B cell (primary cell): ENCODE measurements at regions not wholly inside any gene's neighbourhood (a gene's known extent, or its start where the extent isn't known, plus 50 kb on each side); places are given as distances from the start of the nearest gene placed in this dataset.

Source experiments
- ATAC-seq: fragments of 200-7000 bp; cut with Tn5 transposase; one replicate; pipeline ENCODE4 v1.10.0; 2021; ENCODE audit warnings: low read depth, mild to moderate bottlenecking, moderate number of reproducible peaks, moderate library complexity
- CTCF ChIA-PET: fragments of 350-600 bp; sonication (Branson Sonifier 250); formaldehyde crosslinking; loops from one replicate; lab custom pipeline; 2021; ENCODE audit warnings: antibody characterized with exemption, inconsistent platforms; lab: Charles Lee
- POLR2A ChIA-PET: fragments of 350-600 bp; sonication (Branson Sonifier 250); formaldehyde crosslinking; loops from one replicate; lab custom pipeline; 2021; ENCODE audit warnings: antibody characterized with exemption; lab: Charles Lee
- DNase-seq: peaks from one replicate; pipeline ENCODE4 v3.0.0; 2013
- H2AFZ ChIP-seq: 2 replicates; pipeline ENCODE4 v1.6.1; 2012; ENCODE audit warnings: mild to moderate bottlenecking, low read depth, low read length; ENCODE audit not compliant: insufficient read depth, poor library complexity, severe bottlenecking
- H3K27ac ChIP-seq, 2 donors: 1 replicate in 1 of 2; 2 replicates in 1 of 2; pipeline ENCODE4 v1.5.1; 2012 to 2013; ENCODE audit warnings: low read length in 2 of 2, mild to moderate bottlenecking in 2 of 2, moderate library complexity in 1 of 2
- H3K27me3 ChIP-seq, 4 experiments: fragments of 200-600 bp in 1 of 4; sonication (generic) in 1 of 4; replicated peaks in 1 of 4; 1 replicate in 2 of 4; 2 replicates in 2 of 4; pipeline versions ENCODE4 v1.6.1 to v1.7.0; 2013 to 2016; ENCODE audit warnings: low read length in 3 of 4, mild to moderate bottlenecking in 2 of 4, mixed read lengths in 1 of 4, moderate library complexity in 1 of 4; ENCODE audit not compliant: insufficient read depth in 4 of 4, control insufficient read depth in 3 of 4; ENCODE audit errors: control extremely low read depth in 1 of 4
- H3K36me3 ChIP-seq, 2 experiments: replicated peaks in 1 of 2; 1 replicate in 1 of 2; 2 replicates in 1 of 2; pipeline versions ENCODE4 v1.6.1 to v1.7.1; 2013; ENCODE audit warnings: low read length in 1 of 2; ENCODE audit not compliant: insufficient read depth in 2 of 2, control insufficient read depth in 1 of 2; ENCODE audit errors: control extremely low read depth in 1 of 2, extremely low read depth in 1 of 2
- H3K4me1 ChIP-seq, 2 donors: fragments of 200-600 bp in 1 of 2; sonication (generic) in 1 of 2; 1 replicate in 1 of 2; 2 replicates in 1 of 2; pipeline versions ENCODE4 v1.5.1 to v1.6.1; 2013 to 2017; ENCODE audit warnings: low read length in 2 of 2; ENCODE audit not compliant: control insufficient read depth in 2 of 2, insufficient read depth in 2 of 2
- H3K4me2 ChIP-seq: replicated peaks from 2 replicates; pipeline ENCODE3; 2012; ENCODE audit warnings: mild to moderate bottlenecking, low read depth, low read length; ENCODE audit not compliant: poor library complexity, severe bottlenecking
- H3K4me3 ChIP-seq, 5 experiments: fragments of 200-600 bp in 1 of 5; sonication (generic) in 1 of 5; 1 replicate in 3 of 5; 2 replicates in 2 of 5; pipeline versions ENCODE4 v1.5.1 to v1.7.0; 2011 to 2016; ENCODE audit warnings: low read length in 4 of 5, mild to moderate bottlenecking in 4 of 5, low read depth in 2 of 5, control low read depth in 1 of 5, moderate library complexity in 1 of 5; ENCODE audit not compliant: insufficient read depth in 1 of 5; ENCODE audit errors: control extremely low read depth in 1 of 5, extremely low read depth in 1 of 5
- H3K79me2 ChIP-seq: fragments of 200-600 bp; sonication (generic); one replicate; pipeline ENCODE4 v1.6.0; 2016; ENCODE audit warnings: low read length; ENCODE audit not compliant: control insufficient read depth, insufficient read depth
- H3K9ac ChIP-seq: fragments of 200-600 bp; sonication (generic); 2 replicates; pipeline ENCODE4 v1.6.1; 2017; ENCODE audit warnings: mild to moderate bottlenecking, low read length, moderate library complexity
- H3K9me3 ChIP-seq, 3 donors: one replicate each; pipeline versions ENCODE4 v1.6.1 to v1.7.1; 2013; ENCODE audit warnings: low read length in 2 of 3; ENCODE audit not compliant: control insufficient read depth in 2 of 3, insufficient read depth in 1 of 3; ENCODE audit errors: control extremely low read depth in 1 of 3
- H4K20me1 ChIP-seq: 2 replicates; pipeline ENCODE4 v1.6.0; 2012; ENCODE audit warnings: mild to moderate bottlenecking, low read length; ENCODE audit not compliant: insufficient read depth, control insufficient read depth, poor library complexity, severe bottlenecking
- H3K27ac Mint-ChIP-seq: one replicate; pipeline ENCODE4 v1.8.0; 2021; ENCODE audit warnings: mixed read lengths
- H3K27me3 Mint-ChIP-seq: one replicate; pipeline ENCODE4 v1.8.0; 2021; ENCODE audit warnings: mixed read lengths
- H3K4me1 Mint-ChIP-seq: one replicate; pipeline ENCODE4 v1.8.0; 2021; ENCODE audit warnings: mixed read lengths
- H3K4me3 Mint-ChIP-seq: one replicate; pipeline ENCODE4 v1.8.0; 2021; ENCODE audit warnings: mixed read lengths
- H3K9me3 Mint-ChIP-seq: one replicate; pipeline ENCODE4 v1.8.0; 2022; ENCODE audit warnings: mixed read lengths; ENCODE audit not compliant: insufficient read depth
- CTCF ChIP-seq: fragments of 200-600 bp; IDR thresholded peaks from one replicate; pipeline ENCODE4 v1.8.0; 2022; ENCODE audit warnings: antibody characterized with exemption, mild to moderate bottlenecking
- EZH2 ChIP-seq: IDR thresholded peaks from 2 replicates; pipeline ENCODE4 v1.6.1; 2012; ENCODE audit warnings: borderline replicate concordance, low read depth, mild to moderate bottlenecking, moderate library complexity, low read length; ENCODE audit not compliant: insufficient read depth, poor library complexity, severe bottlenecking
- WGBS: methylation state at CpG from one replicate; pipeline ENCODE4 v1.1.5; 2013; ENCODE audit warnings: missing lambda C conversion rate; ENCODE audit not compliant: insufficient coverage; 5-methylcytosine and 5-hydroxymethylcytosine counted together
- intact Hi-C: fragments of 100-400 bp; cut with micrococcal nuclease; formaldehyde crosslinking; loops from one replicate; pipeline ENCODE4 v1.10.0; 2022

DNA sequence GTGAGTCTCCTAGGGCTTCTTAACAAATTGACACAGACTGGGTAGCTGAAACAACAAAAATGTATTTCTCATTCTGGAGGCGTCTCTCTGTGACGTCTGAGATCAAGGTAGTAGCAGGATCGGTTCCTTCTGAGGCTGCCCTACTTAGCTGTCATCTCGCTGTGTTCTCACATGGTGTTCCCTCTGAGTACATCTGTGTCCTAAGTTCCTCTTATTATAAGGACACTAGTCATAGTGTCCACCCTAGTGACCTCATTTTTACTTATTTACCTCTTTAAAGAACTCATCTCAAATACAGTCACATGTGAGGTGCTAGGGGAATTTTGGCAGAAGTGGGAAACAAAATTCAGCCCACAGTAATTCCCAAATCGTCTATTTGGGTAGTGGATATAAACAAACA is 529.1 kb downstream of the NPIPA7 start:
- Histone ChIP-seq H3K4me3 (no peak overlapping the region), H4K20me1 (no peaks in the 10 kb centered on the region), H3K36me3 (no peaks in the 10 kb centered on the region), H3K27me3 (no peaks in the 10 kb centered on the region), H3K9ac (no peak overlapping the region), H3K4me2 (no peak overlapping the region), H3K27ac (no peak overlapping the region), H3K79me2 (no peaks in the 10 kb centered on the region), H3K4me1 (no peaks in the 10 kb centered on the region), H2AFZ (no peak overlapping the region), H3K9me3 (peaks cover 0 to 6% (median 4%) of the 10 kb centered on the region in 3 donors)
- H3K27ac Mint-ChIP-seq: no peak overlapping the region
- POLR2A ChIA-PET: no interaction called here
- no peak for ATAC-seq
- no peak overlapping the region for H3K4me3 Mint-ChIP-seq
- WGBS: 88% methylated on average over 4 of the region's 5 CpGs
- peaks cover 19% of the 10 kb centered on the region for H3K27me3 Mint-ChIP-seq
- no peak for TF ChIP-seq EZH2
- TF ChIP-seq CTCF: no peak
- peaks cover 9% of the 10 kb centered on the region for H3K9me3 Mint-ChIP-seq
- CTCF ChIA-PET: no interaction called here
- H3K4me1 Mint-ChIP-seq: no peaks in the 10 kb centered on the region
- DNase-seq: no peak
- intact Hi-C loops: no loop called here

- no peak for ATAC-seq
Measured at GRCh38 chr16:16909126-16909525, 530.2 kb downstream of the NPIPA7 start.

More at GRCh38 chr16:16909126-16909525, 530.2 kb downstream of the NPIPA7 start:
- no peak overlapping the region for H3K27ac Mint-ChIP-seq
- 73% methylated on average over 3 of the region's 3 CpGs for WGBS
- no peaks in the 10 kb centered on the region for H3K4me1 Mint-ChIP-seq
- Histone ChIP-seq H3K27ac (no peak overlapping the region), H3K4me2 (no peak overlapping the region), H2AFZ (no peak overlapping the region), H3K36me3 (no peaks in the 10 kb centered on the region), H4K20me1 (no peaks in the 10 kb centered on the region), H3K4me3 (no peak overlapping the region), H3K9me3 (peaks cover 0 to 3% (median 2%) of the 10 kb centered on the region in 3 donors), H3K4me1 (no peaks in the 10 kb centered on the region), H3K9ac (no peak overlapping the region), H3K27me3 (no peaks in the 10 kb centered on the region), H3K79me2 (no peaks in the 10 kb centered on the region)
- peaks cover 8% of the 10 kb centered on the region for H3K9me3 Mint-ChIP-seq
- no peak overlapping the region for H3K4me3 Mint-ChIP-seq
- POLR2A ChIA-PET: no interaction called here
- CTCF ChIA-PET: no interaction called here
- H3K27me3 Mint-ChIP-seq: peaks cover 19% of the 10 kb centered on the region
- DNase-seq: no peak
- TF ChIP-seq CTCF (no peak), EZH2 (no peak)
- intact Hi-C loops: no loop called here
